ENCODE measurements at regions not wholly inside any gene's neighbourhood (a gene's known extent, or its start where the extent isn't known, plus 50 kb on each side); places are given as distances from the start of the nearest gene placed in this dataset.
"Not testable (repeated sequence)": the region's sequence is repeated elsewhere in the genome, so short reads cannot be mapped to it uniquely, and the experiment has no call there.

DNA sequence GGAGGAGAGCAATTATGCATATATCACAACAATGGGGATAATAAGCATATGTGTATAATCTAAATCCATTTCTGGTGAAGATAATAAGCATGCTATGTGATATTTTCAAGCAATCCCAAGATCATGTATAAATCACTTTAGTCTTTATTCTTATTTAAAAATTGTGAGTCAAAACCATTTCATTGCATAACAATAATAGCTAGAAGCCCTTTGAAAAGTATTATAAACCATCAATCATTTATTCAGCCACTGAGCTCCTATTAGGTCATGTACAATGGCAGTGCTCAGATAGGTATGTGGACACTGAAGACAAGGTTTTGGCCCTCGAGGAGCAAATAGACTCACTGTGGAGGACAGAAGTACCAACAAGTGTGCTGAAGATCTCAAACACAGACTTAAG is 113.1 kb downstream of the CDCA7 start:
- no peak for DNase-seq (ENCODE audit: low read depth, low spot score)

GRCh38 chr2:173468266-173468793 is 113.7 kb downstream of the CDCA7 start:
- DNase-seq (ENCODE audit: low read depth, low spot score) = no peak

GRCh38 chr2:173472112-173472511 is 117.4 kb downstream of the CDCA7 start:
- no peak for DNase-seq (ENCODE audit: low read depth, low spot score)

GRCh38 chr2:173483137-173483536 is 128.5 kb downstream of the CDCA7 start:
- no peak for DNase-seq (ENCODE audit: low read depth, low spot score)

GRCh38 chr2:173488861-173489260 is 134.2 kb downstream of the CDCA7 start:
- DNase-seq (ENCODE audit: low read depth, low spot score) = no peak

GRCh38 chr2:173491418-173491817 is 136.7 kb downstream of the CDCA7 start:
- no peak for DNase-seq (ENCODE audit: low read depth, low spot score)

- DNase-seq (ENCODE audit: low read depth, low spot score) = no peak
These were observed 139.2 kb downstream of the CDCA7 start for GRCh38 chr2:173493874-173494273.

DNA sequence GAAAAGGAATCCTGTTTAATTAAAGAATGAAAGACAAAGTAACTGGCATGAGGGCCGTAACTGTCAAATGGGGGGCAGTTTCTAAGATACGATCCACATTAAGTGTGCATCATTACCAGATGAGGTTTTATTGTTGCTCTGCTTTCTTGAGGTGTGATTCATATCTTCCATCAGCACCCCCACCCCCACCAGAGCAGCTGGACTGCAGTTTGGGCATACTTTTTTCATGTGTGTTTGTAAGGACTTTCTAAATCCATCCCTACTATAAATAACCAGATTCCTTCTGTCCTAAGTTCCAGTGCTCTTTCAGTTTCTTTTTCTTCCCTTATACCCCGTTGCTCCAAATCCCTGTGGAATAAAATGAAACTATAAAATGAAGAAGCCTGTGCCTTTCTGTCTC is 142.1 kb downstream of the CDCA7 start:
- no peak for DNase-seq (ENCODE audit: low read depth, low spot score)

DNA sequence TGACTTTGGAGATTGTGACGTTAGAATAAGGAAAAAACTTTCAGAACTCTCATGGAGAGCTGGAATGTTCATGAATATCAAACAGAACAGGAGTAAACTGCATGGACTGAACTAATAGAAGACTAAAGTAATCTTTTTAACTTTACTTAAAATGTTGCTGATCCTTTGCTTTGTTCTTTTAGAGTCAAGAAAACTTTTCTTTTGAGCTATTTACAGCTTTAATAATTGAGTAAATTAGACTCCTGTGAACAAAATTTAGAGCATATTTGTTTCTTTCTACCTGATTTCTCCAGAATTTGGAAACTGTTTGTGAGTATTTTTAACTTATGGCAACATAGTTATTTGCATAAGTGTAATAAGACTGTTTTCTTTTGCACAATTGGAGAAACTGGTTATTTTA is 146.3 kb downstream of the CDCA7 start:
- DNase-seq (ENCODE audit: low read depth, low spot score) = no peak

DNA sequence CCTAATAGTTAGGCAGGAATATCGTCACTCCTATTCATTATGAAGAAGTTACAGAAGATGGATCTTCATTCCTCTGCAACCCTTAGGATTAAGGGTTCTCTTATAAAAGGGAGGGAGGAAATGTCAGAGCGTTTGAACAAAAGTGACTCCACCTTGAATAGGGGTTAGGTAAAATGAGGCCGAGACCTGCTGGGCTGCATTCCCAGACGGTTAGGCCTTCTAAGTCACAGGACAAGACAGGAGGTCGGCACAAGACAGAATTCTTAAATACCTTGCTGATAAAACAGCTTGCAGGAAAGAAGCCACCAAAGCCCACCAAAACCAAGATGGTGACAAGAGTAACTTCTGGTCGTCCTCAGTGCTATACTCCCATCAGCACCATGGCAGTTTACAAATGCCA is 147.6 kb downstream of the CDCA7 start:
- no peak for DNase-seq (ENCODE audit: low read depth, low spot score)

GRCh38 chr2:173511357-173511756 is 156.7 kb downstream of the CDCA7 start:
- DNase-seq (ENCODE audit: low read depth, low spot score) = no peak

DNA sequence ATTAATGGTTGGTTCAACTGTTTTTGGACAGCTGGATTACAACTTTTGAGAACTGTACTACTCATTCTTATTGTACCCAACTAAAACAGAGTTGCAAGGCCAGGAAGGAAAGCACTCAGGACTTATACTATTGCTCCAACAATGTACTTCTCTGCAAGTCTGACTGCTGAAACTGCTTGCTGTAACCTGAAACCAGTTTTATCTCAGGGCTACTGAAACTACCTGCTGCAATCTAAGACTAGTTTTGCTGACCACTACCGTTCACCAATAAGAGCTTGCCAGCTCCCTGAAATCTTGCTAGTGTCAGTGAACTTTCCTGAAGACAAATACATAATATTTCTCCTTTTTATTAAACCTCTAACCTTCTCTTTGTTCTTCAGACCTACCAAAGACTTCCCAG is 157.3 kb downstream of the CDCA7 start:
- DNase-seq (ENCODE audit: low read depth, low spot score) = no peak

DNA sequence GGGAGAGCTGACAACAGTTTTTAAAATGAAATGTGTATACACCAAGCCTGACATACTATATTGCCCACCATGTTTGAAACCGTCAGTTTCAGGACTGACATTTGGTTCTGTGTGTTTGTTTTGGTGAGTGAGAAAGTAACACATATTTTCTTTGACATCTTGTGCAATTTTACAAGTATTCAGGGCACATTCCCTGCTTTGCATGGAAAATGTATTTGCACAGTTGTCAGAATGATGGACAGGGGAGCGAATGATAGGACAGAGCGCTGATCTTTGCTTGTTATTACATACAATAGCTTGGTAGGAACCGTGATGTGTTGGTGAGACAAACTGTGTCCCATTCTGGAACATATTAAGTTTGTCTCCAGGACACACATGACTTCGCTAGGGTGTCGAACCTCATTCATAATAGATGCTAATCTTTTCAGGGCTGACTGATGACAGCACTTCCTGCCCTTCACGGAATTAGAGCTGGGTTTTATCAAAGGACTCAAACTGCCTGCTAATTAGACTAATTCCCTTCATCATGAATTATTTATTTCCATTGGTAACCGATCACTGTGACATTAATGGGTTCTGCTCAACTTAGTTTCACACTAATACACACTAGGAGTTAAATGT is 158.5 kb downstream of the CDCA7 start:
- DNase-seq (ENCODE audit: low read depth, low spot score) = no peak

- DNase-seq (ENCODE audit: low read depth, low spot score) = no peak
These were observed 166.2 kb downstream of the CDCA7 start for GRCh38 chr2:173520918-173521317.

GRCh38 chr2:173521450-173522192 is 166.9 kb downstream of the CDCA7 start:
- DNase-seq (ENCODE audit: low read depth, low spot score) = no peak

DNA sequence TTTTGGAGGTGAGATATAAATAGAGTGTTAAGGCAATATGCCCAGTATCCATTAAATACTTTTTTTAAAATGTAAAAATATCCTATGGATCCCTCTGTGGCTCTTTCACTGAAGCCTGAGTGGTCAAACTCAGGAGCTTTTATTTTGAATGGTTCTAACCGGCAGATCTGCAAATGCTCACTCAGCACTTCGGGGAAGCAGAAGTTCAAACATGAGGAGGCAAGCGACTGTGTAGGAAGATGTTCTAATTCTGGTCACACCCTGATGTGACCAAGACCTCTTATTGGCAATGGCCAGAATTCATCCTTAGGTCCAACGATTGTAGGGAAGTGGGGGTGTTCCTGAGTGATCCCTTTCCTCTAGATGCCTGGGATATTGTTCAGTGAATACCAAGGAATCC is 168.8 kb downstream of the CDCA7 start:
- DNase-seq (ENCODE audit: low read depth, low spot score) = no peak

GRCh38 chr2:173524256-173524955 is 169.7 kb downstream of the CDCA7 start:
- no peak for DNase-seq (ENCODE audit: low read depth, low spot score)

- not testable (repeated sequence) for DNase-seq (ENCODE audit: low read depth, low spot score)
These were observed 178.3 kb downstream of the CDCA7 start for GRCh38 chr2:173532732-173533531.

DNA sequence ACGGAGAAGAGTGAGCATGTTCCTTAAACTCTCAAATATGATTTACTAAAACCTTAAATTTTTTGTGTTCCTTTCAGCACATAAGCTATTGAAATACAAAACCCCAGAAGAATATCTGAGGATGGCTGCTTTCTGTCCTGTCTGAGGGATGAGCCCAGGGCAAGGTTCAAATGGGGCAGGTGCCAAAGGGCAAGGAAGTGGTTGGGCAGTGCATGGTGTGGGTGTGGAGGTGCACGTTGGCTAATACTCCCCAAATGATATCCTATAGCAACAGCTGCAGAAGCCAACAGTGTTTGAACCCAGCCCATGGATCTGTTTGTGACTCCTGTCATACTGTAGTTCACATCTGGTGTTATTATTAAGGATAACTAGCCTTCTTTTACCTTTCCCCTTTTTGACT is 183.0 kb downstream of the CDCA7 start:
- DNase-seq (ENCODE audit: low read depth, low spot score) = no peak

- no peak for DNase-seq (ENCODE audit: low read depth, low spot score)
These were observed 184.9 kb downstream of the CDCA7 start for GRCh38 chr2:173539615-173540014.

DNA sequence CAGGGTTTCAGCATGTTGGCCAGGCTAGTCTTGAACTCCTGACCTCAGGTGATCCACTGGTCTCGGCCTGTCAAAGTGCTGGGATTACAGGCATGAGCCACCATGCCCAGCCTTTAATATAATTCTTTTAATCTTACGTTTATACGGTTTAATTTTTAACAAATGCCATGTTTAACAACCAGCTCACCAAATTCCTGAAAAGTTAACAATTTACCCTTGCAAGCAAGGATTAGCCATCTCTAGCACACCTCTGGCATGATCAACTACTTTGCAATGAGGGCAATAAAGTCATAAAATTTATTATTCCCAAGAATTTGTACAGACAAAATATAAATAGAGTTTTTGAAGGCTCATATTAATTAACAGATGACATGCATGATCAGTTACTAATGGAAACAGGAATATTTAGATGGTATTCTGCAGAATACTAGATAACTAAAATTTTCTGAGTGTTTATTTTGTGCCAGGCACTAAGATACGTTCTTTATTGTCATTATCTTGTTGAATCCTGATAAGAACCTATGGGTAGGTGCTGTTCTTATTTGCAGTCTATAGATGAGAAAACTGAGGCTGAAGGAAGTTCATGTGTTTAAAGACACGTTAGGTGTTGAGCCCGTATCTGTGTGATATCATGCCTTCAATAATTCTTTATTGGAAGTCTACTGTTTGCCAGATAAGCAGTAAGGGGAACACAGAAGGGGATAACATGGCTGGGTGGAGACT is 190.1 kb downstream of the CDCA7 start:
- DNase-seq (ENCODE audit: low read depth, low spot score) = no peak

Measured in activated naive CD8-positive, alpha-beta T cell treated with anti-CD3 and anti-CD28 coated beads, Interleukin-2, amount 50 U/mL, for 16 hours (primary cell).